Hindlimb muscle (tissue), 1 donor: ENCODE measurements at regions not wholly inside any gene's neighbourhood (a gene's known extent, or its start where the extent isn't known, plus 50 kb on each side); places are given as distances from the start of the nearest gene placed in this dataset.
"Not testable (repeated sequence)": the region's sequence is repeated elsewhere in the genome, so short reads cannot be mapped to it uniquely, and the experiment has no call there.

Experiments
- DNase-seq: peaks from one replicate; pipeline ENCODE4 v3.0.0-alpha.2; 2013

- DNase-seq: no peak
Measured at GRCh38 chr7:152949790-152950189, 190.2 kb downstream of the ACTR3B start.

- DNase-seq: no peak
Measured at GRCh38 chr7:152956006-152956405, 196.5 kb downstream of the ACTR3B start.

- no peak for DNase-seq
Measured at GRCh38 chr7:152959610-152960009, 200.1 kb downstream of the ACTR3B start.

GRCh38 chr7:152961796-152962195 is 202.2 kb downstream of the ACTR3B start:
- DNase-seq: not testable (repeated sequence)

GRCh38 chr7:152966189-152966588 is 206.6 kb downstream of the ACTR3B start:
- DNase-seq: no peak

GRCh38 chr7:152967958-152968357 is 208.4 kb downstream of the ACTR3B start:
- DNase-seq: no peak

GRCh38 chr7:152968514-152968913 is 209.0 kb downstream of the ACTR3B start:
- no peak for DNase-seq

GRCh38 chr7:152969335-152969734 is 209.8 kb downstream of the ACTR3B start:
- no peak for DNase-seq

- no peak for DNase-seq
Measured at GRCh38 chr7:152969839-152970238, 210.3 kb downstream of the ACTR3B start.

- DNase-seq: no peak
Measured at GRCh38 chr7:152970481-152970880, 210.9 kb downstream of the ACTR3B start.

GRCh38 chr7:152974577-152974976 is 215.0 kb downstream of the ACTR3B start:
- no peak for DNase-seq

- DNase-seq: no peak
Measured at GRCh38 chr7:152975076-152975475, 215.5 kb downstream of the ACTR3B start.

- no peak for DNase-seq
Measured at GRCh38 chr7:152979376-152979775, 219.8 kb downstream of the ACTR3B start.

GRCh38 chr7:152984421-152984820 is 224.9 kb downstream of the ACTR3B start:
- DNase-seq: peak; percentile 26

- no peak for DNase-seq
Measured at GRCh38 chr7:152986376-152986775, 226.8 kb downstream of the ACTR3B start.

GRCh38 chr7:152987656-152988055 is 228.1 kb downstream of the ACTR3B start:
- no peak for DNase-seq

GRCh38 chr7:152989889-152990380 is 230.4 kb downstream of the ACTR3B start:
- no peak for DNase-seq

- no peak for DNase-seq
Measured at GRCh38 chr7:152998420-152998819, 238.9 kb downstream of the ACTR3B start.

- DNase-seq: no peak
Measured at GRCh38 chr7:153002115-153002514, 242.6 kb downstream of the ACTR3B start.

- DNase-seq: no peak
Measured at GRCh38 chr7:153002572-153002971, 243.0 kb downstream of the ACTR3B start.

- no peak for DNase-seq
Measured at GRCh38 chr7:153004341-153004740, 244.8 kb downstream of the ACTR3B start.

- DNase-seq: no peak
Measured at GRCh38 chr7:153005750-153006435, 246.3 kb downstream of the ACTR3B start.

- no peak for DNase-seq
Measured at GRCh38 chr7:153006452-153006851, 246.9 kb downstream of the ACTR3B start.

GRCh38 chr7:153006911-153007310 is 247.4 kb downstream of the ACTR3B start:
- no peak for DNase-seq

GRCh38 chr7:153010416-153010815 is 250.9 kb downstream of the ACTR3B start:
- no peak for DNase-seq
